T47D (cell line): ENCODE measurements at regions not wholly inside any gene's neighbourhood (a gene's known extent, or its start where the extent isn't known, plus 50 kb on each side); places are given as distances from the start of the nearest gene placed in this dataset.

ENCODE experiments used
- DNase-seq, 2 experiments: peaks; one replicate each; pipeline versions ENCODE4 v3.0.0 to v3.0.0-alpha.2; 2011 to 2012; ENCODE audit warnings: low read depth in 1 of 2, low spot score in 1 of 2
- JUND ChIP-seq: IDR thresholded peaks from 2 replicates; pipeline ENCODE4 v1.6.1; 2012; ENCODE audit warnings: low read depth
- in situ Hi-C: cut with HindIII; loops from 2 replicates; pipeline ENCODE4 v1.10.0; 2016; ENCODE audit warnings: low sequenced_read_pairs, low pct_unique_long_range_greater_than_20kb

DNA sequence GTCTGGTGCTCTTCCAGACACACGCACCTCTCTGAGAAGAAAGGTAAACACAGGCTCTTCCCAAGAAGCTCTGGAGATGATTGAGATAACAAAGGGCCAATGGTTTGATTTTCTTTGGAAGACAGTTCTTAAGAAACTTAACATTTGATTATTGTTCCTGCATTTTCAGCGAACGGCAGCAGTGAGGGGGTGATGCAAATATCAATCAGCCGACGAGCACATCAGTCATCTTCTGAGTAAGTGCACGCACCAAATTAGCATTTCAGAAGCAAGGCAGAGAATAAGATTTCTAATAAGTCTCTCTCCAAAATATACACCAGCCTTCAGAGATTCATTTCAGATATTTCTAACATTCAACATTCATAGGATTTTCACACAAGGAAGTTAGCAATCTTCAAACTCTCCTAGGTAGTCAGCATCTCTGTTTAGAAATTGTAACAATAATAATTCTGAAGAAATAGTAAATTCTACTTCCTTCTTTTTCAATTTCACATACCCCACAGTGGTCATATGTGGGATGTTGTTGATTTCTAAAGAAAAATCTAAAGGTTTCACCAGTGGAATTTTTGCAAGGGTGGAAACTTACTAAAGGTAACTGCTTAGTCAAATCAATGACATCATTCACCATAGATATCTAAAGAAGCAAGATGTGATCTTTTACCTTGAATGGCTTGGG, 250.3 kb downstream of the SEC61B start:
- TF ChIP-seq JUND, result no peak
- in situ Hi-C loops, result no loop called here
- DNase-seq, result no peak

DNA sequence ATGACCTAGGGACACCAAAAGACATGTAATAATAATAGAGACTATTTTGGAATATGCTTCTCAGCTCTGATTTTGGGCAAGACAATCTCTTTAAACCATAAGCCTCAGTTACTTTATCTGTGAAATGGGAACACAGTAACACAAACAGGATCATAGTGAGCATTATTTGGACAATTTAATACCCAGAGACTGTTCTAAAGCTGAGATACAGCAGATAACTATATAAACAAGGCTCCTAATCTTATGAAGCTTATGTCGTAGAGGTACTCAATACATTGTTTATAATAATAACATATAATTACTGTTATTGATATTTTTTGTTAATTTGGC, 250.8 kb downstream of the SEC61B start:
- TF ChIP-seq JUND, result no peak
- in situ Hi-C loops, result no loop called here
- no peak for DNase-seq

DNA sequence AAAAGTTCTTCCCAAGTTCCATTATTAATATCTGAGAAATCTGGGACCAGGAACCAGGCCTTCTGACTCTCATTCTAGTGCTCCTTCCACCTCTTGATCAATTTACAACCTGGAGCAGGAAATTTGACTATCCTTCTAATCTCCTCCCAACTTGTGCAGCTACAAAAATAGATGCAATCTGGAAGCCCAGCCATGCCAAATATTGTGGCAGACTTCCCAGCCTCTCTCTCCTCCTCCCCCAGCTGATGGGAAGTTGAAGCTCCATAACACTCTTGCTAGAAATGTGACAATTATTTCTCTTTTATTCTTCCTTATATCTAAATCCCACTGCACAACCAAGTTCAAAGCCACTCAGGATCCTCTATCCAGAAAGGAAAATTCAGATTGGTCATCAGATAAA, 252.1 kb downstream of the SEC61B start:
- no peak for TF ChIP-seq JUND
- in situ Hi-C loops, result no loop called here
- no peak for DNase-seq

DNA sequence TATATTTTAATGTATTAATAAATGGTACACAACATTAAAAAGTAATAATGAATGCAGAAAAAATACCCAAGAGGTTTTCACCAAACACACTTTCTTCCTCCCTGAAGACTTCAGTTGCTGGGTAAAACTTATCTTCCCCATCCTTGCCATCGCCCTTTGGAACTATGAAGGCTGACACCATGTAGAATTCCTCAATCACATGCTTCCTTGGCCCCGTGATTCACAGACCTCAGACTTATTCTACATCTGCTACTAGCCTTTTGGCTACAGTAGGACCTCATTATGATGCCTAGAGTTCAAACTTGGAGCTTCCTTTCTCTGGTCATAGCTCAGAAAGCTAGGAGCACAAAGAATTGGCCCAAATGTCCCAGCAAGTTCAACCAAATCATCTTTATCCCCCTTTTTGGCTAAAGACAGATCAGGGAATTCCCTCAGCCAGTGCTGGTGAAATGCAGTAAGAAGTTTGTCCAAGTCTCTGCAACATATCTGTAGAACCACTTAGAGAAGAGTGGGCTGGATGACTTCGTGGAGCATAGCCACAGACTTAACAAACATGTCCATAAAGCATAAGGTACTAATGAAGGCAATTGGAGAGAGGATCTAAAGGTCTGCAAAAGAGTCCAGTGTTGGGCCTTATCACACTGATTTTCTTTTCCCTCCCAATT, 253.5 kb downstream of the SEC61B start:
- in situ Hi-C loops, result no loop called here
- no peak for DNase-seq
- no peak for TF ChIP-seq JUND

DNA sequence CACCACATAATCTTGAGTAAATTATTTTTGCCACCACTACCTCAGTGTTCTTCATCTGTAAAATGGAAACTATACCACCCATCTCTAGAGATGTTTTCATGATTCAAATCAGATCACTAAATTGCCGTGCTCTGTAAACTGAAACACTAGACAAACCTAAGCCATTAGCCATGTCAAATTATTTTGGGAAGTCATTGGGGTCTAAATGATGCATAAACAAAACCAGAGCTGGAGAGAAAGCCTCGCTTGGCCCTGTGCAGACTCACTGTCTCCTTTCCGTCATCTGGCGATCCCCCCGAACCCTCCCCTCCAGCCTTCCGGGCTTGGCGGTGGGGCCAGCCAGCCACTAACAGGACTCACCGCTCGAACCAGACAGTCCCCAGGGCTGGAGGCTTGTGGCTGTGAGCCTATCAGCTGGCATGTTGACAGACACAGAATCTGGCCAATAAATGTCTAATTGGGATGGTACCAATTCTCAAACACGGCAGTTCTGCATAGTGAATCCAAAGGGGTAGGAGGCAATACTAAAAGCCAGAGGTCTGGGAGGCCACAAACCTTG, 256.5 kb downstream of the SEC61B start:
- TF ChIP-seq JUND, result no peak
- in situ Hi-C loops, result no loop called here
- no peak for DNase-seq

DNA sequence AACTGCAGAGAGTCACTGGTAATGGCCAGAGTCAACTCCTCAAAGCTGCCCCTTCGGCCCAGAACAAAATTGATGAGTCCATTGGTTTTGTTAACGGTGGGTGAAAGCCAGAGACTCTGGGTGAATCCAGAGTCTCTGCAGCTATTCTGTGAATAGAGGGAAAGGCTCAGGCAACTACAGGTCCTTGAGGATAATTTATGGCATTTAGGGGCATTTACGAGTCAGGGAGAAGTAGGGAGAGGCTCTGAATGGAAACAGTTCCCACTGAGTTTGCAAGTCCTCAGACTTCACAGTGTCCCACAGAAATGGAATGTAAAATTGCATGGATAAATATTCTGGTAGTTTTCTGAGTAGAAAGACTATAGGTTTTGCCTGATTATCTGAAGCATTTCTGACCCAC, 257.8 kb downstream of the SEC61B start:
- no peak for DNase-seq
- in situ Hi-C loops, result no loop called here
- no peak for TF ChIP-seq JUND

DNA sequence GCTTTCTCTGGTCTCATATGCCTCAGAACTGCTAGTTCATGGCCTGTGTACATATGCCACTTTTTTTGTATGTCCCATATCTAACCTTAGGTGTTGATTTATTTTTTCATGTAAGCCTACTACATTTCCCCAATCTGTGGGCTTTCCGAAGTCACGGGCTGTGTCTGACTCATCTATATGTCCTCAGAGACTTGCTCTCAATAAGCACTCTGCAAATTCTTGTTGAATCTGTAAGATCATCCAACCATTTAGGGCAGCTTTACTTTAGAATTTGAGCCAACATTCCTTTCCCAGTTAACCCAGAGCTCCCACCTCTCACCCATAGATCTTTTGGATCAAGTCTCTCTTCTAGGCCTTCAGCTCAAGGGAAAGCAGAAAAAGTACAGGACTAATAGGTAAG, 263.4 kb downstream of the SEC61B start:
- TF ChIP-seq JUND, result no peak
- DNase-seq, result no peak
- in situ Hi-C loops, result no loop called here

DNA sequence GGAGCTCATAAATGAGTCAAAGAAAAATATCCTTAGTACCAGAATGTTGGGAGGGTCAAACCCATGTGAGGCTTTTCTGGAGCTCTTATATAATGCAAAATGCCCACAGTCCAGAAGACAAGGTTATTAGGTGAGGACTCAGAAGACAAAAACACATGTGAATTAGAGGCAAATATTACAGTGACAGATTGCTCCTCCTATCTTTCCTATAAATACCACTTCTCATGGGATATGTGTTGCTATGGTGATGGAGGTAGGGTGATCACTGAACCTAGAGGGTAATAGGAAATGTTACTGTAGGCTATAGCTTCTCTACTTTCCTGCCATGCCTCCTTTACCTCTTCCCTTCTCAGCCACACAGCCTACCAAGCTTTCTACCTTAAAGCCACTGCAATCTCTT, 264.6 kb downstream of the SEC61B start:
- DNase-seq, result no peak
- no peak for TF ChIP-seq JUND

DNA sequence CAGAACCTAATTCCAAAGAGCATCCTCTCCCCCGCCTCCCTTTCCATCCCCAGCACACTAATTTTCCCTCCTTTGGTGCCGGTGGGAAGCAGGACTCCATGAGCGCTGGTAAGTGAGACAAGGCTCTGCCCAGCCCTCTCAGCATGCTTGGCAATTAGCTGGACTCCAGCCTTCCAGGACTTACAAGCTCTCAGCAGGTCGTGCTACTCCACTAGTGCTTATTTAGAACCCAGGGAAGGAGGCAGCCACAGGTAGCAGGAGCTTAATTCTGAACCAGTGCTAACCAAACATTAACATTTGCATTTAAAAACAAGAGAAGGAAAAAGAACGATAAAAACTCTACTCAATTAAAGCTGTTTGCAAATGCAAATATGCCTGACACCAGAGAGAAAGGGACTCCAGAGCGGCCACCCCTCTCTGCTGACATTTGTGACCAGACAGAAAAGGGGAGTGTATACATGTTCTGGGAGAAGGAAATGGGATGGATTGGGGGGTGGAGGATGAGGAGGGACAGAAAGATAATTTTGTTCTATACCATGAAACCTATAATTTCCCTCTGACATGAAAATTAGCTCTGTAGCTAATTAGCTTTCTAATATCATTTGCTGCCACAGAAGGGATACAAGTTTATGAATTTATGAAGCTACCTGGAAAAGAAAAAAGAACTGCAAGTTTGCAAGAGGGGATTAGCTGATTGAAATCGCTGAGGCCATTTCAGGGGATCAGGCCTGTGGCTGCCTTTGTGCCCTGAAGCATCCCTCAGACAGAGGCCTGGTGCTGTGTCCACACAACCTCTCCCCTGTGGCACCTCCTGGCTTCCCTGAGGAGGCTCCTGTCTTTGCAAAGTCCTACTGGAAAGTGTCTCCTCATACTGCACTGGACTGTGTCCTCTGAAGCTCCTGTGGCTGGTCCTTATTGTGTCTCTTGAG, 266.3 kb downstream of the SEC61B start:
- TF ChIP-seq JUND, result no peak
- DNase-seq, result no peak
- in situ Hi-C loops, result no loop called here

More for the DNA sequence above, 264.6 kb downstream of the SEC61B start:
- in situ Hi-C loops, result no loop called here

DNA sequence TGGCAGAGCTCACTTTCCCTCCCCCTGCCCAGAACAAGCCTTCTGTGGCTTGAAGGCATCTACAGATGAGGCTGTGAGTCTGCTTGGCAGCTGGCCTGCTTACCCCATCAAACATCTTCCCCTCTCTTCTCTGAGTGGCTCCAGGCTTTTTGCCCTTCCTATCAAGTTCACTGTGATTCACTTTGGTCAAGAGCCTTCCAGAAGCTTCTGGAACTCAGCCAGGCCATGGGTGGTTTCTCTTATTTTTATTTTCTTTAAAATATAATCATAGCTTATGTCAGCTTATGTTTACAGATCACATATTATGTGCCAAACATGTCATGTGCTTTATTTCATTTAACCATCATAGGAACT, 267.0 kb downstream of the SEC61B start:
- no peak for DNase-seq
- in situ Hi-C loops, result no loop called here
- no peak for TF ChIP-seq JUND

DNA sequence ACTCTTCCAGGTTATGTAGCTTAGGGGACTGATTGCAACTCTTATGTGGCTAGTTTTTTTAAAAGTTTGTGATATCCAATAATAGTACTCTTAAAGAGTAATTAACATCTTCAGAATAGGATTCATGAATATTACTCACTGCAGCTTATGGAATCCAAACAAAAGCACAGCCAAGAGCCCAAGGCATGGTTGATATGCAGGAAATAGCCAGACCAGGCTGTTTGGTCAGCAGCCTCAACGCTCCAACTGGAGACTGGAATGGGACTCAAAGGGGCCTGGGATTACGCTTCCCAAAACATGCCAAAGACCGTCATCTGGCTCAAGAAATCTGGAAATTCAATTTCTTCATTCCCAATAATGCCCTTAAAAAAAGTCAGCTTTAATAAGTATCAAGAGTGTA, 268.6 kb downstream of the SEC61B start:
- no peak for DNase-seq
- in situ Hi-C loops, result no loop called here
- TF ChIP-seq JUND, result no peak

DNA sequence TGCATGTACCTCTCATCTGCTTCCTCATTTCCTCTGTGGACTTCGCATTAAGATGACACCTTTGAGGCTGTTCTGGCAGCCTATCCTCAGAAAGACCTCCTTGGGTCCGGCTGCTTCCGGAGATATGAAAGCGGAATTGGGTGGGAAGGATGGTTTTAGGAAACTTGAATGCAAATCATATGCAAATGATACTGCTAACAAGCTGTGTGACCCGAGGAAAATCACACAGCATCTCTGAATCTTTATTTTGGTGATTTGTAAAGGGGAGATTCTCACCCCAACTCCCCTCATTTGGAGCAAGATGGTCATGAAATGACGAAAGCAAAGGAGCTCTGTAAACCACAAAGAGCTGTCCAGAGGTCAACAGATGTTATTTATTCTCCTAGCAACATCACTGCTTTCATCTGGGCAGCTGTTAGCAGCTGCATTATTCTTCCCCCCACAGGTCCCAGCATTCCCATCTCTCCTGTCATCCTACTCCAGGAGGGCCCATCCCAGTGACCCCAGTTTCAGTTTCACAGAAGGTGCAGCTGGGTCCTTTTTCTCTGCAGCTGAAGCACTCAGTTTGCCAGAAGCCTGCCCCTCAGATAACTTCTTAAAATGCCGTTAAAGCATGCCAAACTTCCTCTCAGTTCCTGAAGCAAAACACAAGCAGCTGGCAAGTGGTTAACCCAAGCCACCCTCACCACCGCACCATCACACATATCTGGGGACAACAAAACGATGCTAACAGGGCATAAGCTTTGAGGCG, 269.5 kb downstream of the SEC61B start:
- in situ Hi-C loops, result no loop called here
- no peak for TF ChIP-seq JUND
- DNase-seq, result no peak
